ENCODE measurements at regions not wholly inside any gene's neighbourhood (a gene's known extent, or its start where the extent isn't known, plus 50 kb on each side); places are given as distances from the start of the nearest gene placed in this dataset.

DNA sequence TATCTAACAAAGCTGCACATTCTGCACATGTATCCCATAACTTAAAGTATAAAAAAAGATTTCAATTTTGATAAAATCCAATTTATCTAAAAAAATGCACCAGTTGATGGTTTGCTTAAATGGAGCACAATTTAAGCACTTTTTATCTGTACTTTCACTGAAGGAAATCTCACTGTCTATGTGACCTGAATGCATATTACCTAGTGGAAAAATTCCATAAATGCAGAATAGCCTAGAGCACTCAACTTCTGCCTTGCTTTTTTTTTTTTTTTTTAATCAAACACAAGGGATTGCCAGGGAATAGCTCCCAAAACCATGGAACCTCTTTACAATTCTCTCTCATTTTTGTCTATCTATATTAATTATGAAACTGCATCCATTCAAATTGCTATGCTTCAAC, 80.4 kb downstream of the RFPL4B start:
- no peaks in the 10 kb centered on the region for H3K27me3 ChIP-seq (ENCODE audit: insufficient read depth, poor library complexity, severe bottlenecking)
- no peak overlapping the region for H3K4me3 ChIP-seq (replicated peaks; ENCODE audit: insufficient read depth, low read length)
- H3K27ac ChIP-seq (replicated peaks), result no peak overlapping the region
- no peak for DNase-seq (ENCODE audit: low read depth in 1 of 2, low spot score in 1 of 2)
- TF ChIP-seq SPI1 (IDR thresholded peaks at IDR 0.05; ENCODE audit: borderline replicate concordance, low read depth), result no peak
- no peak for TF ChIP-seq GABPA (IDR thresholded peaks at IDR 0.05; ENCODE audit: low read depth)
- TF ChIP-seq, protein P1, sequence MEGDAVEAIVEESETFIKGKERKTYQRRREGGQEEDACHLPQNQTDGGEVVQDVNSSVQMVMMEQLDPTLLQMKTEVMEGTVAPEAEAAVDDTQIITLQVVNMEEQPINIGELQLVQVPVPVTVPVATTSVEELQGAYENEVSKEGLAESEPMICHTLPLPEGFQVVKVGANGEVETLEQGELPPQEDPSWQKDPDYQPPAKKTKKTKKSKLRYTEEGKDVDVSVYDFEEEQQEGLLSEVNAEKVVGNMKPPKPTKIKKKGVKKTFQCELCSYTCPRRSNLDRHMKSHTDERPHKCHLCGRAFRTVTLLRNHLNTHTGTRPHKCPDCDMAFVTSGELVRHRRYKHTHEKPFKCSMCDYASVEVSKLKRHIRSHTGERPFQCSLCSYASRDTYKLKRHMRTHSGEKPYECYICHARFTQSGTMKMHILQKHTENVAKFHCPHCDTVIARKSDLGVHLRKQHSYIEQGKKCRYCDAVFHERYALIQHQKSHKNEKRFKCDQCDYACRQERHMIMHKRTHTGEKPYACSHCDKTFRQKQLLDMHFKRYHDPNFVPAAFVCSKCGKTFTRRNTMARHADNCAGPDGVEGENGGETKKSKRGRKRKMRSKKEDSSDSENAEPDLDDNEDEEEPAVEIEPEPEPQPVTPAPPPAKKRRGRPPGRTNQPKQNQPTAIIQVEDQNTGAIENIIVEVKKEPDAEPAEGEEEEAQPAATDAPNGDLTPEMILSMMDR (IDR thresholded peaks at IDR 0.05; ENCODE audit: insufficient read depth, low read length), result no peak
- TF ChIP-seq, protein P2, sequence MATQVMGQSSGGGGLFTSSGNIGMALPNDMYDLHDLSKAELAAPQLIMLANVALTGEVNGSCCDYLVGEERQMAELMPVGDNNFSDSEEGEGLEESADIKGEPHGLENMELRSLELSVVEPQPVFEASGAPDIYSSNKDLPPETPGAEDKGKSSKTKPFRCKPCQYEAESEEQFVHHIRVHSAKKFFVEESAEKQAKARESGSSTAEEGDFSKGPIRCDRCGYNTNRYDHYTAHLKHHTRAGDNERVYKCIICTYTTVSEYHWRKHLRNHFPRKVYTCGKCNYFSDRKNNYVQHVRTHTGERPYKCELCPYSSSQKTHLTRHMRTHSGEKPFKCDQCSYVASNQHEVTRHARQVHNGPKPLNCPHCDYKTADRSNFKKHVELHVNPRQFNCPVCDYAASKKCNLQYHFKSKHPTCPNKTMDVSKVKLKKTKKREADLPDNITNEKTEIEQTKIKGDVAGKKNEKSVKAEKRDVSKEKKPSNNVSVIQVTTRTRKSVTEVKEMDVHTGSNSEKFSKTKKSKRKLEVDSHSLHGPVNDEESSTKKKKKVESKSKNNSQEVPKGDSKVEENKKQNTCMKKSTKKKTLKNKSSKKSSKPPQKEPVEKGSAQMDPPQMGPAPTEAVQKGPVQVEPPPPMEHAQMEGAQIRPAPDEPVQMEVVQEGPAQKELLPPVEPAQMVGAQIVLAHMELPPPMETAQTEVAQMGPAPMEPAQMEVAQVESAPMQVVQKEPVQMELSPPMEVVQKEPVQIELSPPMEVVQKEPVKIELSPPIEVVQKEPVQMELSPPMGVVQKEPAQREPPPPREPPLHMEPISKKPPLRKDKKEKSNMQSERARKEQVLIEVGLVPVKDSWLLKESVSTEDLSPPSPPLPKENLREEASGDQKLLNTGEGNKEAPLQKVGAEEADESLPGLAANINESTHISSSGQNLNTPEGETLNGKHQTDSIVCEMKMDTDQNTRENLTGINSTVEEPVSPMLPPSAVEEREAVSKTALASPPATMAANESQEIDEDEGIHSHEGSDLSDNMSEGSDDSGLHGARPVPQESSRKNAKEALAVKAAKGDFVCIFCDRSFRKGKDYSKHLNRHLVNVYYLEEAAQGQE (IDR thresholded peaks at IDR 0.05; ENCODE audit: insufficient replicate concordance, low read depth), result no peak
- no peak for TF ChIP-seq POLR2AphosphoS5 (IDR thresholded peaks at IDR 0.05; ENCODE audit: low read depth)

DNA sequence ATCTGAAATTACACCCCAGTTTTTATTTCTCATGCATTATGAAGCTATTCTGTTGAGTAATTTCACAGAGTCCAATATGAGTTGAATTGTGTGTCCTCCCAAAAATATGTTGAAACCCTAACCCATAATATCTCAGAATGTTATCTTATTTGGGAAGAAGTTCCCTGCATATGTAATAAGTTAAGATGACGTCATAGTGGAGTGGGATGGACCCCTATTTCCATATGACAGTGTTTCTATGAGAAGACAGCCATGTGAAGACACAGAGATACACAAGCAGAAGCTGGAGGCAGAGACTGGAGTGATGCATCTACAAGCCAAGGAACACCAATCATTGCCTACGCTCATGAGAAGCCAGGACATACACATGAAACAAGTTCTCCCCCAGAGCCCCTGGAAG, 81.3 kb downstream of the RFPL4B start:
- Histone ChIP-seq H3K27ac (replicated peaks) (no peak overlapping the region), H3K27me3 (ENCODE audit: insufficient read depth, poor library complexity, severe bottlenecking) (no peaks in the 10 kb centered on the region), H3K4me3 (replicated peaks; ENCODE audit: insufficient read depth, low read length) (no peak overlapping the region)
- TF ChIP-seq POLR2AphosphoS5 (IDR thresholded peaks at IDR 0.05; ENCODE audit: low read depth) (no peak), GABPA (IDR thresholded peaks at IDR 0.05; ENCODE audit: low read depth) (no peak)
- TF ChIP-seq, protein P1 (IDR thresholded peaks at IDR 0.05; ENCODE audit: insufficient read depth, low read length), result no peak
- TF ChIP-seq, protein P2 (IDR thresholded peaks at IDR 0.05; ENCODE audit: insufficient replicate concordance, low read depth), result no peak
- no peak for DNase-seq (ENCODE audit: low read depth in 1 of 2, low spot score in 1 of 2)

DNA sequence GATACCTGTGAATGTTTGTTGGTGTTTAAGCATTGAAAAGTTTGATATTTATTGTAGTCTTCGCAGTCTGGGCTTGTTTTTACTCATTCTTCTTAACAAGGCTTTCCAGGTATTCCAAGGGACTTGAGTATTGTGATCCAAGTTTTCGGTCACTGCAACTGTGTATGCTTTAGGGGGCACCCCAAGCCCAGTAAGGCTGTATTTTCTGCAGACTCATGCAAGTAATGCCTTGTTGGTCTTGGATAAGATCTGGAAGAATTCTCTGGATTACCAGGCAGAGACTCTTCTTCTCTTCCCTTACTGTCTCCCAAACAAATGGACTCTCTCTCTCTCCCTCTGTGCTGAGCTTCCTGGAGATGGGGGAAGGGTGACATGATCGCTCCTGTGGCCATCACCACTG, 82.1 kb downstream of the RFPL4B start:
- no peak for DNase-seq (ENCODE audit: low read depth in 1 of 2, low spot score in 1 of 2)
- Histone ChIP-seq H3K27me3 (ENCODE audit: insufficient read depth, poor library complexity, severe bottlenecking) (no peaks in the 10 kb centered on the region), H3K27ac (replicated peaks) (no peak overlapping the region), H3K4me3 (replicated peaks; ENCODE audit: insufficient read depth, low read length) (no peak overlapping the region)
- no peak for TF ChIP-seq SPI1 (IDR thresholded peaks at IDR 0.05; ENCODE audit: borderline replicate concordance, low read depth)
- TF ChIP-seq GABPA (IDR thresholded peaks at IDR 0.05; ENCODE audit: low read depth), result no peak

DNA sequence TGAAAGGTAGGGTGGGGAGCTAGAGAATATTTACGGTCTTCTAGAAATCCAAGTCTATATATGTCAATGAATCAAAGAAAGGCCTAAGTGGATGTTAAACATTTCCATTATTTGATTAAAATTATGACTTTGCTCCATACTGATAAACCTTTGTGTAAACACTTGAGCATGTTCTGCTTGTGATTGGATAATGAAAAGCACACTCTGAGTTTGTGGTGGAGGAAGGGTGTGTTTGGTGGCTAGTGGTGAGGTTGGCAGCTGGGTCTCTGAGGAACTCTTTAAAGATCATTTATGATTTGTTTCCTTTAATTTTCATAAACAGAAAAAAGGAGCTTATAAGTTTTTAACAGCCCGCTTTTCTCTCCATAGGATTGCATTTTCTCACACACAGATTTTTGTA, 84.7 kb downstream of the RFPL4B start:
- no peak overlapping the region for H3K27ac ChIP-seq (replicated peaks)
- TF ChIP-seq, protein P1 (IDR thresholded peaks at IDR 0.05; ENCODE audit: insufficient read depth, low read length), result no peak
- no peak for TF ChIP-seq POLR2AphosphoS5 (IDR thresholded peaks at IDR 0.05; ENCODE audit: low read depth)
- TF ChIP-seq, protein P2 (IDR thresholded peaks at IDR 0.05; ENCODE audit: insufficient replicate concordance, low read depth), result no peak
- no peak for TF ChIP-seq SPI1 (IDR thresholded peaks at IDR 0.05; ENCODE audit: borderline replicate concordance, low read depth)
- TF ChIP-seq GABPA (IDR thresholded peaks at IDR 0.05; ENCODE audit: low read depth), result no peak
- H3K27me3 ChIP-seq (ENCODE audit: insufficient read depth, poor library complexity, severe bottlenecking), result no peaks in the 10 kb centered on the region
- H3K4me3 ChIP-seq (replicated peaks; ENCODE audit: insufficient read depth, low read length), result no peak overlapping the region
- DNase-seq (ENCODE audit: low read depth in 1 of 2, low spot score in 1 of 2), result no peak
